ENCODE measurements at regions not wholly inside any gene's neighbourhood (a gene's known extent, or its start where the extent isn't known, plus 50 kb on each side); places are given as distances from the start of the nearest gene placed in this dataset.
"Not testable (repeated sequence)": the region's sequence is repeated elsewhere in the genome, so short reads cannot be mapped to it uniquely, and the experiment has no call there.

DNA sequence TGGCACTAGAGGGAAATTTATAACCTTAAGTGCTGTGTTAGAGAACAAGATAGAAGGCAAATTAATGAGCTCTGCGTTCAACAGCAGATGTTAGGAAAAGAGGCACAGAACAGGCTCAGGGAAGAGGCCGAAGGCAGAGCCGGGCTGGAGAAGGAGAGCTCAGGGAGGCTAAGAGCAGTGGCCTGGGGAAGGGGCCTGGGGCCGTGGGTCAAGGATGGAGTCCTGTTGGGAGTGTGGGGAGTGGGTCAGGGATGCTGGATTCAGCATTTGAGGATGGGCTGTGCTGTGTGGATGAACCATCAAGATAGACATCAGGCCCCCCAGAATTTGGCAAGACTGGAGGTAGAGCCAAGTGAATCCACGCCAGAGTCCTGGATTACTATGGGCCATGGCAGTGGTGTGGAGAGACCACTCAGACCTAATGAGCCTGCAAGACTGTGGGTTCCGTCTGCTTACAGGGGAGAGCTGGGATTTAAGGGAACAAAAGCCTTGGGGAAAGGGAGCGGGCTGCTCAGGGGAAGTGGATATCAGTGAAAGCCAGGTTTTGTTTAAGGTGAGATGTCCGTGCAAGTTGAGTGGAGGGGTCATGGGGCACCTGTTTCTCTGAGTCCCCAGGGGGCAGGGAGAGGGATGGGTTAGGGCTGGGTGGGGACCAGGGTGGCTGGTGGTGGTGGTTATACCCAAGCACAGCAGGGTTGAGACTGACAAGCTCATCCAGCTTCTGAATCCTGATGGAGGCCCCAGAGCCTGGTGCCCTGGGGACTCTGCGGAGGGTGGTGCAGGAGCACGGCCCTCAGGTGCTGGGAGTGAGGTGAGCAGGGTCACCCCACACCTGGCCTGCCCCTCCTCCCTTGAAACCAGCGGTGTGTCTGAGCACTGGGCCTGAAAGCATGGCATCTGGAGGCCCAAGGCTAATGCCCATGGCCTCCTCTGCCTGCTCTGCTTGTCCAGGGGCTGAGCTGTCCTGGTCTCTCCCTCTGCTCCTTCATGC is 101.7 kb downstream of the BMS1 start:
- H3K4me1 ChIP-seq (ENCODE audit: control insufficient read depth, insufficient read depth, low read length) = no peaks in the 10 kb centered on the region
- no peak overlapping the region for H3K9ac ChIP-seq (ENCODE audit: low read length in 2 of 2)
- H3K4me3 ChIP-seq (ENCODE audit: low read length in 2 of 2) = no peak overlapping the region
- H3K9me3 ChIP-seq (ENCODE audit: control insufficient read depth in 2 of 2, low read length in 2 of 2) = peaks cover 0 to 4% of the 10 kb centered on the region in 2 donors
- H3K27me3 ChIP-seq (ENCODE audit: control insufficient read depth in 1 of 2, insufficient read depth in 2 of 2, low read length in 2 of 2) = peaks cover 0 to 2% of the 10 kb centered on the region in 2 donors
- no peaks in the 10 kb centered on the region for H3K36me3 ChIP-seq (ENCODE audit: control insufficient read depth in 2 of 2, insufficient read depth in 2 of 2, low read length in 2 of 2)
- H3K27ac ChIP-seq (ENCODE audit: low read length) = no peak overlapping the region

DNA sequence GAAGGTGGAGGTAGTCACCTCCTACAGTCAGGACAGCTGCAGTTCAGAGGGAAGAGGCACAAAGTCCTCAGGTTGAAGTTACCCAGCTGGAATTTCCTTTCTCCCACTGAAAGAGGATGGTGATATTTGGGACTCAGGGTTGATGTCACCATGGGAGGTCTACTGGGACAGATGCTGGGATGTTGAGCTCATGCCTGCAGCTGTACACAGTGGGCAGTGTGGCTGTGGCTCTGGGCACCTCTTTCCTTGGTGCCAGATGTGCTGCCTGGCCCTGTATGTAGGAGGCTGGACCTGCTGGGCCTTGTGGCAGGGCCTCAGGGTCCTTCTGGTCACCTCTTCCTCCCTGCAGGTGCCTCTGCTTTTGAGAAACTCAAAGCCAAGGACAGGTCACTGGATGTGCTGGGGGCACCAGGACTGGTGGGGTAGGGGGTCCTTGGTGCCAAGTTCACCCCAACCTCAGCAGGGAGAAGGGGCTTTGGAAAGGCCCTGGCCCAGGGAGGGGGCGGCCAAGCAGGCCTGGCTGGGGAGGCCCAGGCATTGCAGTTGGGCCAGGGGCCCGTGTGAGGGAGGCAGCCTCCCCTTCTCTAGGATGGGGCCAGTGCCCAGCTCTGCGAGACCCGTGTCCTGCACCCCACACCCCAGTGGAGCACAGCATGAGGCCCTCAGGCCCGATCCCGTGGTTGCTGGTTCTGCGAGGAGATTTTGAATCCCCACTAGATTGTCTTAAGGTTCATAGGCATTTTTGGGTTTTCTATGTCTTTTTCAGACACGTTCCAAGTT is 103.1 kb downstream of the BMS1 start:
- Histone ChIP-seq H3K4me3 (ENCODE audit: low read length in 2 of 2) (no peak overlapping the region), H3K9ac (ENCODE audit: low read length in 2 of 2) (no peak overlapping the region), H3K27me3 (ENCODE audit: control insufficient read depth in 1 of 2, insufficient read depth in 2 of 2, low read length in 2 of 2) (no peaks in the 10 kb centered on the region), H3K27ac (ENCODE audit: low read length) (no peak overlapping the region), H3K9me3 (ENCODE audit: control insufficient read depth in 2 of 2, low read length in 2 of 2) (peaks cover 0 to 4% of the 10 kb centered on the region in 2 donors), H3K36me3 (ENCODE audit: control insufficient read depth in 2 of 2, insufficient read depth in 2 of 2, low read length in 2 of 2) (no peaks in the 10 kb centered on the region), H3K4me1 (ENCODE audit: control insufficient read depth, insufficient read depth, low read length) (no peaks in the 10 kb centered on the region)

DNA sequence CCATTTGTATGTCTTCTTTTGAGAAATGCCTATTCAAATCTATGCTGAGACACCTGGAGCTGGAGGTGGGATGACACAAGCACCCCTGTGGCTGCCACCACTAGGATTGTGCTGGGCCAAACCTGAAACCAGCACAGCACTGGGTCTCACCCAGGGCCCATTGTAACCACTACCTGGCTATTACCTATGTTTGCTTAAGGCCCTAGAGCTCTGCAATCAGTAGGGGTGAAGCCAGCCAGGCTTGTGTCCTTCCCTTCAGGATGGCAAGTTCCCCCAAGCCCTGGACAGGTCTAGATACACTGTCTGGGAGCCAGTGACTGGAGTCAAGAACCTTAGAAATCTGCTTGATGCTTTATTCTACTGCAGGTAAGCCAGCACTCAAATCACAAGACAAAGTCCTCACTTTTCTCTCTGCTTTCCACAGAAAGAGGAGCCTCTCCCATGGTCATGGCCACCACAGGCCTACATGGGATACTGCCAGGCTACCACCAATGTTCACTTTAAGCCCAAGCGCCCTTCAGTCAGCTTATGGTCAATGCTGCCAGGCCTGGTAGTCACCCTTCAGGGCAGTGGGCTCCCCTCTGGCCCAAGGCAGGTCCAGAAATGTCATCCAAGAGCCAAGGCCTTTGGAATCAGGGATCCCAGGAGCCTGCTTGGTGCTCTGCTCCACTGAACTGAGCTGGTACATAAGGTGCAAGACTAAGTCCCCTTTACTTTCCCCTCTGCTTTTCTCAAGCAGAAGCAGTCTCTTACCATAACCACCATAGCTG is 105.3 kb downstream of the BMS1 start:
- H3K27ac ChIP-seq (ENCODE audit: low read length) = no peak overlapping the region
- H3K4me1 ChIP-seq (ENCODE audit: control insufficient read depth, insufficient read depth, low read length) = no peaks in the 10 kb centered on the region
- H3K27me3 ChIP-seq (ENCODE audit: control insufficient read depth in 1 of 2, insufficient read depth in 2 of 2, low read length in 2 of 2) = no peaks in the 10 kb centered on the region
- H3K36me3 ChIP-seq (ENCODE audit: control insufficient read depth in 2 of 2, insufficient read depth in 2 of 2, low read length in 2 of 2) = no peaks in the 10 kb centered on the region
- H3K9me3 ChIP-seq (ENCODE audit: control insufficient read depth in 2 of 2, low read length in 2 of 2) = no peaks in the 10 kb centered on the region
- H3K4me3 ChIP-seq (ENCODE audit: low read length in 2 of 2) = no peak overlapping the region
- no peak overlapping the region for H3K9ac ChIP-seq (ENCODE audit: low read length in 2 of 2)

DNA sequence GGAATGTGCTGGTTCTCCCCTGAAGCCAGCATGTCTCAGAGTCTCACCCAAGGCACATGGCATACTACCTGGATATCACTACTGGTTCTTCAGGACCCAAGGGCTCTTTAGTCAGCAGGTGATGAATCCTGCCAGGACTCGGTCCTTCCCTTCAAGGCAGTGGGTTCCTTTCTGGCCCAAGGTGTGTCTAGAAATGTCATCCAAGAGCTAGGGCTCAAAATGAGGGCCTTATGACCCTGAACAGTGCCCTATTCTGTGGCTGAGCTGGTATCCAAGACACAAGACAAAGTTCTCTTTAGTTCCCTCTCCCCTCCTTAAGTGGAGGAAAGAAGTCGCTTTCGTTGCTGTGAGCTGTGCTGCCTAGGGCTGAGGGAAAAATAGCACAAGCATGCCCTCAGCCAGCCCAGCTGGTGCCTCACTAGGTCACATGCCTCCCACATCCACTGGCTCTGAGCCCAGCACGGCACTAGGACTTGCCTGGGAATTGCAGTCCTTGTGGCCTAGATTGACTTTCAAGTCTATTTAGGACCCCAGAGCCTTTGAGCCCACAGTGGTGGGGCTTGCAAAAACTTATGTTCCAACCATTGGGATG is 106.0 kb downstream of the BMS1 start:
- Histone ChIP-seq H3K36me3 (ENCODE audit: control insufficient read depth in 2 of 2, insufficient read depth in 2 of 2, low read length in 2 of 2) (no peaks in the 10 kb centered on the region), H3K9ac (ENCODE audit: low read length in 2 of 2) (no peak overlapping the region), H3K27ac (ENCODE audit: low read length) (no peak overlapping the region), H3K27me3 (ENCODE audit: control insufficient read depth in 1 of 2, insufficient read depth in 2 of 2, low read length in 2 of 2) (no peaks in the 10 kb centered on the region), H3K9me3 (ENCODE audit: control insufficient read depth in 2 of 2, low read length in 2 of 2) (no peaks in the 10 kb centered on the region), H3K4me1 (ENCODE audit: control insufficient read depth, insufficient read depth, low read length) (no peaks in the 10 kb centered on the region), H3K4me3 (ENCODE audit: low read length in 2 of 2) (no peak overlapping the region)

DNA sequence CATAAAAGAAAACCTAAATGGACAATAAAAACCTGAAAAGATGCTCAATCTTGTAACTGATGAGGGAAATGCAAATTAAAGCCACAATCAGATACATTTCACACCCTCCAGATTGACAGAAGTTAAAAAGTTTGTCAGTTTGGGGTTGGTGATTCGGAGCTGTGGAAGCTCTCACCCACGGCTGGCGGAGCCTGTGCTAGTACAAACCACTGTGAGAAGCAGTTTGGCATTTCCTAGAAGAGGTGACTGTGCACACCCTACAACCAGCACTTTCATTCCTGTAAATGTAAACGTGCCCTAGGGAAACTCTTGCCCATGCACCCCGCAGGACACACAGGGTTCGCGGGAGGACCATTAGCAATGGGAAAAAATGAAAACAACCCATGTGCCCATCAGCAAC is 114.1 kb downstream of the BMS1 start:
- Histone ChIP-seq H3K9me3 (ENCODE audit: control insufficient read depth in 2 of 2, low read length in 2 of 2) (peaks cover 0 to 5% of the 10 kb centered on the region in 2 donors), H3K36me3 (ENCODE audit: control insufficient read depth in 2 of 2, insufficient read depth in 2 of 2, low read length in 2 of 2) (no peaks in the 10 kb centered on the region), H3K4me3 (ENCODE audit: low read length in 2 of 2) (no peak overlapping the region), H3K27ac (ENCODE audit: low read length) (no peak overlapping the region), H3K4me1 (ENCODE audit: control insufficient read depth, insufficient read depth, low read length) (no peaks in the 10 kb centered on the region), H3K9ac (ENCODE audit: low read length in 2 of 2) (no peak overlapping the region), H3K27me3 (ENCODE audit: control insufficient read depth in 1 of 2, insufficient read depth in 2 of 2, low read length in 2 of 2) (peaks cover 11 to 19% of the 10 kb centered on the region in 2 donors)

DNA sequence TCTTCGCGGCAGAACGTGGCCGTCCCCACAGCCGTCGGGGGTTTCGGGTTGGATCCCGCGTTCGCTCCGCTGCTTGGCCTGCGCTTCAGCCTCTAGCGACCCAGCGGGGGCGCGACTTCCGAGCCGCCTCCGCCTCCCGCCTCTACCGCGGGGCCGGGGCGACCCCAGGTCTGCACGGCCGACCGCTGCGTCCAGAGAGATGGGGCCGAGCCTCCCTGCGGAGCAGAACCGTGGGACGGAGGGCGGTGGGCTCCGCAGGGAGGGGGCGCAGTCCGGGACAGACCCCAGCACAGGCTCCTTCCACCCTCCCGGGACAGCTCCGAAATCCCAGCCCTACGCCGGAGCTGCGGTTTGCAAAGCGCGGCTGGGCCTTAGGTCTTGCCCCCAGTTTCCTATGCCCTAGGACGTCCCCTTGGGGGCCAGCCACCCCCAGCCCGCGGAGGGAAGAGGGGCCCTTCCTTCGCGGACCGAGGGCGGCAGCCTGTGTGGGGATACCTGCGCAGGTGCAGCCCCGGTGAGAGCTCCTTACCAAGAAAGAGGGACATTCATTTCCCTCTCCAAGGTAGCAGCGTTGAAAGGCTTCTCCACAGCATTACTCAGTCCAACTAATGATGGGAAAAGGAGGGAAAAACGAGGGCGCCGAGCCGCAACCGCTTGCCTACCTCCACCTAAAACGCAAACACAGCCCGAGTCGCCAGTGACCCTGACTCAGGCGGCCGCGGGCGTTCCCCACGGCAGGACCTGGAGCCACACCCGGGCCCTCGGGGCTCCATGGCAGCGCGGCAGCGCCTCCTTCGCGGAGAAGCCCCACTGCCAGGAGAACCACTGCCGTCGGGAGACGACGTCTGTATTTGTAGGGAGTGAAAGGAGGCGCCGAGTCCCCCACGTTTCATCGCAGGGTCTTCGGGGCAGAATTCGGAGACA is 115.7 kb downstream of the BMS1 start:
- H3K4me3 ChIP-seq (ENCODE audit: low read length in 2 of 2) = no peak overlapping the region

DNA sequence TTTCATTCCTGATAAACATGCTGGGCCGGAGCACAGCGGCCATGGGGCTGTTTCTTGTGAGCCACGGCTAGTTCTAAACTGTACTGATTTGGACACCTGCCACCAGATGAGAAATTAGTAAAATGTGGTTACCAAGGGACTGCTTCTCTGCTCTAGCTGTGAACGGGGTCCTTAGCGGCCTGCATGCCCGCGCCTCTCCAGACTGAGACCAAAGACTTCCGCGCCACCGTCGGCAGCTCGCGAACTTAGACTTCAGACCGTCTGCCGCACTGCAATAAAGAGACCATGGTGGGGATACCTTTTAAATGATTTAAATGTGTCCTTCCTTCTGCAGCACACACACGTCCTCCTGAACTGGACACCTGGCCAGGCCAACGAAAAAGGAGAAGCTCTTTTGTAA is 116.4 kb downstream of the BMS1 start:
- no peak overlapping the region for H3K4me3 ChIP-seq (ENCODE audit: low read length in 2 of 2)
- H3K27ac ChIP-seq (ENCODE audit: low read length) = no peak overlapping the region

More for the DNA sequence above, 115.7 kb downstream of the BMS1 start:
- H3K9ac ChIP-seq (ENCODE audit: low read length in 2 of 2) = no peak overlapping the region
- no peaks in the 10 kb centered on the region for H3K4me1 ChIP-seq (ENCODE audit: control insufficient read depth, insufficient read depth, low read length)
- no peak overlapping the region for H3K27ac ChIP-seq (ENCODE audit: low read length)
- H3K27me3 ChIP-seq (ENCODE audit: control insufficient read depth in 1 of 2, insufficient read depth in 2 of 2, low read length in 2 of 2) = peaks cover 11 to 19% of the 10 kb centered on the region in 2 donors
- peaks cover 9 to 15% of the 10 kb centered on the region in 2 donors for H3K9me3 ChIP-seq (ENCODE audit: control insufficient read depth in 2 of 2, low read length in 2 of 2)
- H3K36me3 ChIP-seq (ENCODE audit: control insufficient read depth in 2 of 2, insufficient read depth in 2 of 2, low read length in 2 of 2) = no peaks in the 10 kb centered on the region

DNA sequence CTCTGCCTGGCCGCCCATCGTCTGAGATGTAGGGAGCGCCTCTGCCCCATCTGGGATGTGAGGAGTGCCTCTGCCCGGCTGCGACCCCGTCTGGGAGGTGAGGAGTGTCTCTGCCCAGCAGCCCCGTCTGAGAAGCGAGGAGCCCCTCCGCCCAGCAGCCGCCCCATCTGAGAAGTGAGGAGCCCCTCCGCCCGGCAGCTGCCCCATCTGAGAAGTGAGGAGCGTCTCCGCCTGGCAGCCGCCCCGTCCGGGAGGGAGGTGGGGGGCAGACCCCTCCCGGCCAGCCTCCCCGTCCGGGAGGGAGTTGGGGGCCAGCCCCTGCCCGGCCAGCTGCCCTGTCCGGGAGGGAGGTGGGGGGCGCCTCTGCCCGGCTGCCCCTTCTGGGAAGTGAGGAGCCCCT is 117.8 kb downstream of the BMS1 start:
- H3K4me1 ChIP-seq (ENCODE audit: control insufficient read depth, insufficient read depth, low read length); H3K36me3 ChIP-seq (ENCODE audit: control insufficient read depth in 2 of 2, insufficient read depth in 2 of 2, low read length in 2 of 2); H3K9ac ChIP-seq (ENCODE audit: low read length in 2 of 2); H3K4me3 ChIP-seq (ENCODE audit: low read length in 2 of 2); H3K27ac ChIP-seq (ENCODE audit: low read length): not testable (repeated sequence)
- Histone ChIP-seq H3K9me3 (ENCODE audit: control insufficient read depth in 2 of 2, low read length in 2 of 2) (peaks cover 9 to 15% of the 10 kb centered on the region in 2 donors), H3K27me3 (ENCODE audit: control insufficient read depth in 1 of 2, insufficient read depth in 2 of 2, low read length in 2 of 2) (peaks cover 11 to 19% of the 10 kb centered on the region in 2 donors)

More for the DNA sequence above, 116.4 kb downstream of the BMS1 start:
- peaks cover 11 to 19% of the 10 kb centered on the region in 2 donors for H3K27me3 ChIP-seq (ENCODE audit: control insufficient read depth in 1 of 2, insufficient read depth in 2 of 2, low read length in 2 of 2)
- no peaks in the 10 kb centered on the region for H3K4me1 ChIP-seq (ENCODE audit: control insufficient read depth, insufficient read depth, low read length)
- H3K9ac ChIP-seq (ENCODE audit: low read length in 2 of 2) = no peak overlapping the region
- no peaks in the 10 kb centered on the region for H3K36me3 ChIP-seq (ENCODE audit: control insufficient read depth in 2 of 2, insufficient read depth in 2 of 2, low read length in 2 of 2)
- peaks cover 9 to 15% of the 10 kb centered on the region in 2 donors for H3K9me3 ChIP-seq (ENCODE audit: control insufficient read depth in 2 of 2, low read length in 2 of 2)

DNA sequence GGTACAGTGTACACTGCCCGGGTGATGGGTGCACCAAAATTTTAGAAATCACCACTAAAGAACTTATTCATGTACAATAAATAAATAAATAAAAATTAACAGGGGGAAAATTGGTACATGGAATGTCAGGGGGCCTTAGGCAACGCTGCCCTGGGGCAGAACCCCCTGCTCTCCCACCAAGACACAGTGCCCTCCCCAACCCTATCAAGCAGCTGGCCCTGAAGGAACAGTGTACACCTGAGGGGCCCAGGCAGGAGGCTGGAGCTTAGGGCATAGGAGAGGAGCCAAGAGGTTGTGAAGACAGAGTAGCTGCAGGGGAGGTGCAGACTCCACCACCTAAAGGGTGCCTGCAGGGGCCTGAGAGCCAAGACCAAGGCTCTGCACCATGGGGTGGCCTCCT is 128.8 kb downstream of the BMS1 start:
- H3K27ac ChIP-seq (ENCODE audit: low read length) = no peak overlapping the region
- H3K9ac ChIP-seq (ENCODE audit: low read length in 2 of 2) = no peak overlapping the region
- no peaks in the 10 kb centered on the region for H3K36me3 ChIP-seq (ENCODE audit: control insufficient read depth in 2 of 2, insufficient read depth in 2 of 2, low read length in 2 of 2)
- H3K27me3 ChIP-seq (ENCODE audit: control insufficient read depth in 1 of 2, insufficient read depth in 2 of 2, low read length in 2 of 2) = no peaks in the 10 kb centered on the region
- H3K9me3 ChIP-seq (ENCODE audit: control insufficient read depth in 2 of 2, low read length in 2 of 2) = peaks cover 10 to 15% of the 10 kb centered on the region in 2 donors
- no peaks in the 10 kb centered on the region for H3K4me1 ChIP-seq (ENCODE audit: control insufficient read depth, insufficient read depth, low read length)
- H3K4me3 ChIP-seq (ENCODE audit: low read length in 2 of 2) = no peak overlapping the region

Data from stomach smooth muscle (tissue), 2 donors.